ENCODE measurements at regions not wholly inside any gene's neighbourhood (a gene's known extent, or its start where the extent isn't known, plus 50 kb on each side); places are given as distances from the start of the nearest gene placed in this dataset.

- Histone ChIP-seq H3K9me3 (no peaks in the 10 kb centered on the region), H3K4me1 (0 out of 3 replicates have a peak, but pooled peaks cover under 1% of the 10 kb centered on the region), H3K4me2 (no peak overlapping the region), H3K4me3 (no peak overlapping the region), H3K27ac (no peak overlapping the region)
- TF ChIP-seq RFX5 (IDR thresholded peaks at IDR 0.05) (no peak), FOSB (CRISPR knock-in tag; IDR thresholded peaks at IDR 0.05) (no peak), CEBPB (IDR thresholded peaks at IDR 0.05) (no peak), HDAC2 (IDR thresholded peaks at IDR 0.05) (no peak), SREBF2 (IDR thresholded peaks at IDR 0.05) (no peak), CTCF (IDR thresholded peaks at IDR 0.05) (no peak), NPAS2 (CRISPR knock-in tag; IDR thresholded peaks at IDR 0.05; ENCODE audit: borderline replicate concordance) (no peak), ZC3H11A (IDR thresholded peaks at IDR 0.05) (no peak)
- no peak for FAIRE-seq
- no peak for DNase-seq (ENCODE audit: low read depth in 1 of 2, low spot score in 1 of 2)
- WGBS (ENCODE audit: missing lambda C conversion rate), result 75% methylated on average over 5 of the region's 5 CpGs
- ATAC-seq, result no peak
- CTCF ChIA-PET, result interaction anchor here (0.7 to 3.6 kb wide), 3 partner anchors 307 to 344 kb away, joined by 3 to 31 read pairs (median 13); no protein-coding TSS in a partner anchor
- POLR2A ChIA-PET, result no interaction called here
Measured at GRCh38 chr11:27178859-27179258, 138.2 kb downstream of the BBOX1 start.
